Panc1 (cell line): ENCODE measurements at regions not wholly inside any gene's neighbourhood (a gene's known extent, or its start where the extent isn't known, plus 50 kb on each side); places are given as distances from the start of the nearest gene placed in this dataset.

ENCODE experiments used
- ATAC-seq: fragments of 200-7000 bp; cut with Tn5 transposase; 2 replicates; pipeline ENCODE4 v1.9.1; 2020; ENCODE audit warnings: mild to moderate bottlenecking, moderate library complexity
- BruUV-seq: library from RNA; stranded (reverse); fragments of 400-500 nt; replicated peaks from 2 replicates; lab custom pipeline; 2021; lab: Mats Ljungman, UMichigan
- CTCF ChIA-PET: fragments of 300-600 bp; sonication (Branson Sonifier 250); formaldehyde crosslinking; loops from one replicate; lab custom pipeline; 2022; ENCODE audit warnings: antibody characterized with exemption; lab: Charles Lee
- POLR2A ChIA-PET: fragments of 300-600 bp; sonication (Branson Sonifier 250); formaldehyde crosslinking; loops from one replicate; lab custom pipeline; 2022; ENCODE audit warnings: antibody characterized with exemption; lab: Charles Lee
- DNase-seq: peaks from one replicate; pipeline ENCODE4 v3.0.0-alpha.2; 2010; ENCODE audit warnings: low read depth, low spot score
- H3K27ac ChIP-seq: 2 replicates; pipeline ENCODE4 v1.5.1; 2011; ENCODE audit warnings: mild to moderate bottlenecking, low read length, inconsistent platforms
- H3K27me3 ChIP-seq: fragments of 200-500 bp; sonication (Bioruptor generic); 2 replicates; pipeline ENCODE4 v1.6.0; 2014; ENCODE audit warnings: low read length, inconsistent platforms; ENCODE audit not compliant: control insufficient read depth, insufficient read depth
- H3K36me3 ChIP-seq: fragments of 200-500 bp; sonication (Bioruptor generic); 2 replicates; pipeline ENCODE4 v1.5.1; 2014; ENCODE audit warnings: inconsistent platforms, mild to moderate bottlenecking, low read length, moderate library complexity; ENCODE audit not compliant: control insufficient read depth, insufficient read depth
- H3K4me1 ChIP-seq: 2 replicates; pipeline ENCODE4 v1.5.1; 2011; ENCODE audit warnings: inconsistent platforms, mild to moderate bottlenecking, low read length, moderate library complexity; ENCODE audit not compliant: control insufficient read depth, insufficient read depth
- H3K4me3 ChIP-seq, 2 experiments: 2 replicates each; pipeline ENCODE4 v1.5.1; 2011 to 2012; ENCODE audit warnings: low read depth in 2 of 2, low read length in 2 of 2, mild to moderate bottlenecking in 2 of 2, inconsistent platforms in 1 of 2, moderate library complexity in 1 of 2
- H3K9me3 ChIP-seq: fragments of 200-500 bp; sonication (Bioruptor generic); 2 replicates; pipeline ENCODE4 v1.5.1; 2014; ENCODE audit warnings: low read depth, mild to moderate bottlenecking, inconsistent platforms, low read length, moderate library complexity; ENCODE audit not compliant: control insufficient read depth, insufficient read depth
- CTCF ChIP-seq: fragments of 450-650 bp; IDR thresholded peaks from 2 replicates; pipeline ENCODE4 v1.5.1; 2017; ENCODE audit warnings: mild to moderate bottlenecking
- POLR2AphosphoS5 ChIP-seq: IDR thresholded peaks from 2 replicates; pipeline ENCODE4 v1.6.1; 2012; ENCODE audit warnings: mild to moderate bottlenecking, low read depth, low read length, moderate library complexity
- REST ChIP-seq, 2 experiments: IDR thresholded peaks; 2 replicates each; pipeline ENCODE4 v1.6.1; 2011 to 2012; ENCODE audit warnings: low read depth in 2 of 2, control low read depth in 1 of 2, low read length in 1 of 2, mild to moderate bottlenecking in 1 of 2, moderate library complexity in 1 of 2; ENCODE audit not compliant: insufficient read depth in 1 of 2
- SIN3A ChIP-seq: IDR thresholded peaks from 2 replicates; pipeline ENCODE4 v1.6.1; 2012; ENCODE audit warnings: low read depth, mild to moderate bottlenecking, low read length, moderate library complexity, borderline replicate concordance; ENCODE audit not compliant: insufficient read depth
- TCF7L2 ChIP-seq: IDR thresholded peaks from 2 replicates; pipeline ENCODE4 v1.6.1; 2011; ENCODE audit warnings: mild to moderate bottlenecking, low read depth, low read length, inconsistent platforms
- in situ Hi-C: cut with HindIII; loops from 2 replicates; pipeline ENCODE4 v1.10.0; 2016; ENCODE audit warnings: low sequenced_read_pairs, low pct_unique_long_range_greater_than_20kb
- intact Hi-C: fragments of 100-400 bp; cut with micrococcal nuclease; formaldehyde crosslinking; loops from one replicate; pipeline ENCODE4 v1.10.0; 2022; ENCODE audit not compliant: unreplicated experiment

GRCh38 chr5:2496126-2496525, 255.4 kb downstream of the IRX2 start:
- POLR2A ChIA-PET, result no interaction called here
- H3K27me3 ChIP-seq, result no peaks in the 10 kb centered on the region
- H3K4me3 ChIP-seq, result no peak overlapping the region
- intact Hi-C loops, result no loop called here
- in situ Hi-C loops, result no loop called here
- no TSS peak for BruUV-seq
- CTCF ChIA-PET, result no interaction called here
- no peaks in the 10 kb centered on the region for H3K36me3 ChIP-seq
- DNase-seq (no peak), ATAC-seq (no peak)
- TF ChIP-seq TCF7L2 (no peak), REST (IDR thresholded peaks at IDR 0.05; ENCODE audit: insufficient read depth in 1 of 2, low read depth in 2 of 2, low read length in 1 of 2) (no peak), CTCF (no peak), POLR2AphosphoS5 (no peak), SIN3A (no peak)
- peaks cover 11% of the 10 kb centered on the region; the same call in 1 of the 2 replicates for H3K9me3 ChIP-seq
- no peak overlapping the region for H3K27ac ChIP-seq
- H3K4me1 ChIP-seq, result no peaks in the 10 kb centered on the region

GRCh38 chr5:2493356-2493755, 258.1 kb downstream of the IRX2 start:
- H3K9me3 ChIP-seq, result no peaks in the 10 kb centered on the region
- H3K27ac ChIP-seq, result no peak overlapping the region
- H3K36me3 ChIP-seq, result no peaks in the 10 kb centered on the region
- no peaks in the 10 kb centered on the region for H3K4me1 ChIP-seq
- in situ Hi-C loops (no loop called here), intact Hi-C loops (no loop called here)
- TF ChIP-seq SIN3A (no peak), CTCF (no peak), POLR2AphosphoS5 (no peak), REST (IDR thresholded peaks at IDR 0.05; ENCODE audit: insufficient read depth in 1 of 2, low read depth in 2 of 2, low read length in 1 of 2) (no peak), TCF7L2 (no peak)
- no peak for ATAC-seq
- no peak overlapping the region for H3K4me3 ChIP-seq
- BruUV-seq, result no TSS peak
- ChIA-PET CTCF (no interaction called here), POLR2A (no interaction called here)
- H3K27me3 ChIP-seq, result no peaks in the 10 kb centered on the region
- DNase-seq, result no peak
